Lung (tissue), 11 donors: ENCODE measurements at regions not wholly inside any gene's neighbourhood (a gene's known extent, or its start where the extent isn't known, plus 50 kb on each side); places are given as distances from the start of the nearest gene placed in this dataset.

Source experiments
- ATAC-seq: fragments of 200-7000 bp; cut with Tn5 transposase; one replicate; pipeline ENCODE4 v1.9.1; 2020; ENCODE audit warnings: moderate number of reproducible peaks; ENCODE audit not compliant: insufficient read depth, low FRiP score
- DNase-seq, 3 donors: peaks; one replicate each; pipeline ENCODE4 v3.0.0-alpha.2; 2013 to 2017
- H3K27ac ChIP-seq, 2 donors: one replicate each; pipeline ENCODE4 v1.5.1; 2013; ENCODE audit warnings: mild to moderate bottlenecking in 2 of 2, moderate library complexity in 2 of 2, control low read depth in 1 of 2, inconsistent platforms in 1 of 2, low read depth in 1 of 2, low read length in 1 of 2
- H3K27me3 ChIP-seq, 3 donors: one replicate each; pipeline ENCODE4 v1.5.1; 2013; ENCODE audit warnings: low read length in 2 of 3; ENCODE audit not compliant: control insufficient read depth in 3 of 3, insufficient read depth in 3 of 3
- H3K36me3 ChIP-seq, 4 donors: one replicate each; pipeline ENCODE4 v1.5.1; 2013; ENCODE audit warnings: low read length in 4 of 4, mild to moderate bottlenecking in 1 of 4, moderate library complexity in 1 of 4; ENCODE audit not compliant: control insufficient read depth in 4 of 4, insufficient read depth in 4 of 4
- H3K4me1 ChIP-seq, 5 donors: one replicate each; pipeline ENCODE4 v1.5.1; 2013; ENCODE audit warnings: low read length in 5 of 5, mild to moderate bottlenecking in 2 of 5, moderate library complexity in 1 of 5; ENCODE audit not compliant: control insufficient read depth in 5 of 5, insufficient read depth in 5 of 5
- H3K4me3 ChIP-seq: one replicate; pipeline ENCODE4 v1.5.1; 2013; ENCODE audit warnings: mild to moderate bottlenecking, control low read depth, moderate library complexity
- H3K9ac ChIP-seq, 2 donors: one replicate each; pipeline ENCODE4 v1.5.1; 2013; ENCODE audit warnings: low read length in 2 of 2, control low read depth in 1 of 2; ENCODE audit not compliant: insufficient read depth in 1 of 2
- H3K9me3 ChIP-seq, 4 donors: one replicate each; pipeline ENCODE4 v1.5.1; 2013; ENCODE audit warnings: low read length in 3 of 4, mild to moderate bottlenecking in 1 of 4, moderate library complexity in 1 of 4; ENCODE audit not compliant: control insufficient read depth in 4 of 4, insufficient read depth in 3 of 4
- CTCF ChIP-seq: IDR thresholded peaks from 2 replicates; pipeline ENCODE4 v1.5.1; 2012; ENCODE audit warnings: mild to moderate bottlenecking; ENCODE audit errors: control extremely low read depth, extremely low read depth
- WGBS, 2 donors: extraction: QIAGEN DNeasy Blood & Tissue Kit; methylation state at CpG; one replicate each; pipeline ENCODE4 v1.1.7; 2013; 5-methylcytosine and 5-hydroxymethylcytosine counted together
- donor health status: control.
- donor health status: control.
- donor health status: Bipolar disorder and iron deficiency.
- donor health status: healthy.
- donor health status: DM: yes; HTN: yes; CAD: no.

- ATAC-seq (no peak), DNase-seq (no peak)
- Histone ChIP-seq H3K4me1 (no peaks in the 10 kb centered on the region), H3K36me3 (no peaks in the 10 kb centered on the region), H3K27ac (no peak overlapping the region), H3K9me3 (no peaks in the 10 kb centered on the region), H3K9ac (no peak overlapping the region), H3K4me3 (no peak overlapping the region), H3K27me3 (no peaks in the 10 kb centered on the region)
- TF ChIP-seq CTCF, result no peak
These were observed 504.1 kb downstream of the RPL10L start for GRCh38 chr14:46147452-46147851.

GRCh38 chr14:46147024-46147423 lies 504.6 kb downstream of the RPL10L start:
- 61 to 76% methylated on average over 1 of the region's 1 CpG for WGBS, 2 donors
- DNase-seq (no peak), ATAC-seq (no peak)
- no peaks in the 10 kb centered on the region for H3K36me3 ChIP-seq
- H3K27me3 ChIP-seq, result no peaks in the 10 kb centered on the region
- TF ChIP-seq CTCF, result no peak
- no peaks in the 10 kb centered on the region for H3K9me3 ChIP-seq
- H3K4me1 ChIP-seq, result no peaks in the 10 kb centered on the region
- no peak overlapping the region for H3K27ac ChIP-seq
- no peak overlapping the region for H3K9ac ChIP-seq
- no peak overlapping the region for H3K4me3 ChIP-seq

DNA sequence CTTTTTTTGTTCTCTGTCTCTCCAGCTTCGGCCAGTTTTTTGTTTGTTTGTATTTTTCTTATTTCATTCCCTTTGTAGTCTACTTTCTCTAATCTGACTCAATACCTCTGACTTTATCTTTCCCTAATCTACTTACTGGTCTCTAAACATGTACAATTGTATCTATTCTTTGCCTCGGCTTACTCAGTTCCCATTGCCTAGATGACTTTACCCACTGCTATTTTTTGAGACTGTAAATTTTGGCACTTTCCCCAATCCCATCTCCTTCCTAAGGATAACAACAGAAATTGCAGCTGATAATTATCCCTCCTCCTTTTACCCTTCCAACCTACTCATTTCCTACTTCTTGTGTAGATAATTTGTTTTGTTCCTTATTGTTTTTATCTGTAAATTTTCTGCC lies 511.1 kb downstream of the RPL10L start:
- WGBS, 2 donors, result 69 to 78% methylated on average over 2 of the region's 2 CpGs

More for the DNA sequence above, 511.1 kb downstream of the RPL10L start:
- ATAC-seq (no peak), DNase-seq (no peak)
- no peak overlapping the region for H3K27ac ChIP-seq
- H3K9me3 ChIP-seq, result no peaks in the 10 kb centered on the region
- no peak overlapping the region for H3K4me3 ChIP-seq
- H3K27me3 ChIP-seq, result no peaks in the 10 kb centered on the region
- no peaks in the 10 kb centered on the region for H3K36me3 ChIP-seq
- no peaks in the 10 kb centered on the region for H3K4me1 ChIP-seq
- no peak for TF ChIP-seq CTCF
- H3K9ac ChIP-seq, result no peak overlapping the region
